GM18511 (cell line): ENCODE measurements at regions not wholly inside any gene's neighbourhood (a gene's known extent, or its start where the extent isn't known, plus 50 kb on each side); places are given as distances from the start of the nearest gene placed in this dataset.

Experiments
- ATAC-seq: cut with Tn5 transposase; IDR thresholded peaks from one replicate; pipeline ENCODE4 v1.9.1; 2021; ENCODE audit warnings: mild to moderate bottlenecking, moderate library complexity; ENCODE audit not compliant: unreplicated experiment

- ATAC-seq = no peak
Observed at GRCh38 chrX:68998716-68999115, 166.5 kb downstream of the PJA1 start.

DNA sequence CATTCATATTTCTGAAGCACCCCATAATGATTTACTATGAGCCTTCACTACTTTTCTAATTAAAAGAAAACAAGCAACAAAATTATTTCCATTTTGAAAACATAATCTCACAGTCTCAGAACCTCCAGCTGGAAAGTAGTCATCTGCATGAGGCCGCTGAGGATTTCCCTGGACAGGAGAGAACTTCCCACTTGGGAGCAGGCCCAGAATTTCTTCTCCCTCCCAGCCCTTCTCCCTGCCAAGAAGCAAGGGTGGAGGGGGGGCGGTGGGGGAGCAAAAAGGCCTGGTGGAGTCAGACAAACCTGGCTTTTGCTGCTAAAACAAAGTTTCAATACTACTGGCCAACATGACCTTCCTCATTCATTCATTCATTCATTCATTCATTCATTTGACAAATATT lies 167.3 kb downstream of the PJA1 start:
- ATAC-seq = no peak

- ATAC-seq = no peak
Observed at GRCh38 chrX:68997511-68997910, 167.7 kb downstream of the PJA1 start.

- no peak for ATAC-seq
Observed at GRCh38 chrX:68995780-68996551, 167.1 kb downstream of the EFNB1 start.

DNA sequence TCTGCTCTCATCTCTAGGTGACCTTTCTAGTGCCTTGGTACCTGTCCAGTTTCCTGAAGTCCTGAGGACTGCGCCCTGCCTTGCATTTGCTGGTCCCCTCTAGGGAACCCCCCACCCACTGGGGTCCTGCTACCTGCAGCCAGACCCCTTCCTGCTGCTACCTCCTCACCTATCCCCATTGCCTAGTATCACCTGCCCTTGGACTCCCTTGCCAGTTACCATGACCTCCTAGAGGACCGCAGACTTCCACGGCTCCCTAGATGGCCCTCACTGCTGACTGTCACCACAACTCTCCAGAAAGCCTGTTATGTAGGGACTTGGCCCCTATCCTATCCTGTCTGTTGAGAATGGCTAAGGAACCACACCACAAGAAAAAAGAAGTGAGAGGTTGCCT lies 166.6 kb downstream of the EFNB1 start:
- no peak for ATAC-seq

GRCh38 chrX:68994891-68995255 lies 166.1 kb downstream of the EFNB1 start:
- ATAC-seq = no peak

GRCh38 chrX:68994135-68994890 lies 165.5 kb downstream of the EFNB1 start:
- no peak for ATAC-seq

DNA sequence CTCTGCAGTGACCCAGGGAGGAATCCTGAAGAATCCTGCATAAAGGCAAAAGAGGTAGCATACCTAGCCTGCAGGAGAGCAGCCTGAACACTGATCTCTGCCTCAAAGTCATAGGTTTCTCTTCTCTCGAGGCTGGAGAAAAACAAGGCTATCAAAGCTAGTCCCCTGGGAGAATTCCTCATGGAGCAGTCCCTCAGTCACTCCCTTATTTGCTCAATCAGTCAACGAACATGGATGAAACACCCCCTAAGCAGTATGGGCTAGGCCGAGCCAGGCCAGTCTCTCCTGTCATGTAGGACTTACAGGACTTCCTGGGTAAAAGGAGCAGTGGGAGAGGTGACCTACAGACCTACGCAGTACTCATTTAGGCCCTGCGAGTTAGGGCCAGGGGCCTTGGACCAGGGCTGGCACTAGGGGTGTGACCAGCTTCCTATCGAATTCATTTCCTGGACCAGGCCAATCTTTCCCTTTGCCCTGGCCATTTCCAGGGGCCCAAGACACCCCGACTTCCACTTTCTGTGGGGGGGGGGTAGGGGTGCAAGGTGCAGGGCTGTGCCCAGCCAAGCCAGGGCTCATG lies 164.1 kb downstream of the EFNB1 start:
- no peak for ATAC-seq

DNA sequence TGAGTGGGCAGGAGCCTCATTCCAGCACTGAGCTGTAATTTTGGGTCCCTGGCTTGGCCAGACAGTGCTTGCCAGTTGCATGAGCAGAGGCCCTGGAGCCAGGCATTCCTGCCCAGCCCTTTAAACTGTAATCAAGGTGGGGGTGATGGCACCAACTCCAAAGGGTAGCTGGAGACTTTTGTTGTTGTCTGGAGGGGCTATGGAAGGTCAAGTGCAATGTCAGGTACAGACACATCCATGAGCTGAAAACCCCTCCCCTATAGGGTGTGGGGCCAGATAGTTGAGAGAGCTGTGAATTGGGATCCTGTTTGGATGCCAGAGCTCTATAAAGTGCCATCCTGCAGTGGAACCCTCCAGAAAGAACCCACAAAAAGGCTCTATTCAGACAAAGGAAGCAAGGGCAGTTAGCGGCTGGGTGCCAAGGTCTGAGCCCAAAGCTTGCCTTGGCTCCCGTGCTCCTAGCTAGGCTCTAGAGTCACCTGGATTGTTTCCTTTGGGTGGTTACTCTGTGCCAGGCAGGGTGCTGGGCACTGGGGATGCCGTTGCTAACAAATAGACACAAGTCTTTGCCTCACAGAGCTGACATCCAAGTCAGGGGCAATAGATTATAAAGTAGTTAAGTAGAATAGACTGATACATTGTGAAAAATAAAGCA lies 163.0 kb downstream of the EFNB1 start:
- no peak for ATAC-seq

- ATAC-seq = no peak
Observed at GRCh38 chrX:68990948-68991347, 162.1 kb downstream of the EFNB1 start.

DNA sequence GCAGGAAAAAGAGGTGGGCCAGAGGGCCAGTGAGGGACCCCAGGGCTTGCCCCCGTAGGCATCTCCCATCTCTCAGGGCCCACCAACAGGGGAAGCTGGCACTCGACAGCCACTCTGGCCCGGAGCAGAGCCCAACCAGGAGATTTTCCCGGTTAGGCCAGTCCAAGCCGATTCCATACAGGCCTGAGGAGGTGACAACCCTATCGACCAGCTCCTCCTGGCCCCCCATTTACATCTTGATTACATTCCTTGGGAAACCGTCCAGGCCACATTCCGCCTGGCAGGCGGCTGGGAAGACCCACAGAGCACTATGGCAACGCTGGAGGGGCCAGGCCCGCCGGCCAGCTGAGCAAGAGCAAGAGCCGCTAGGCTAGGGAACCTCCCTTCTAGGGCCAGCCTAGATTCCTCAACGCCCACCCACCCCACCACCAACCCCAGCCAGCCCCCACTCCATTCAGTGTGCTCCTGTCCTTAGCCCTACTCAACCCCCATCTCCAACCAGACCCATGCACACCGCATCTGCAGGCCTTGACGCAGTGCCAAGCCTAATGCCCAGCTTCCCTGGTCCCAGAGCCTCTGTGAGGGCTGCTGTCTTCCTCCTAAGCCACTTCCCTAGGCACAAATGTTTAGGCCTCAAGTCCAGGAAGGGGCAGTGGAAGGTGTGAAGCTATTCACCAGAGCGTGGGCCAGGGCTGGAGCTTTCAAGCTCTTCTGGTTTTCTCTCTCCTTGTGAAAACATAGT lies 161.2 kb downstream of the EFNB1 start:
- ATAC-seq = no peak

DNA sequence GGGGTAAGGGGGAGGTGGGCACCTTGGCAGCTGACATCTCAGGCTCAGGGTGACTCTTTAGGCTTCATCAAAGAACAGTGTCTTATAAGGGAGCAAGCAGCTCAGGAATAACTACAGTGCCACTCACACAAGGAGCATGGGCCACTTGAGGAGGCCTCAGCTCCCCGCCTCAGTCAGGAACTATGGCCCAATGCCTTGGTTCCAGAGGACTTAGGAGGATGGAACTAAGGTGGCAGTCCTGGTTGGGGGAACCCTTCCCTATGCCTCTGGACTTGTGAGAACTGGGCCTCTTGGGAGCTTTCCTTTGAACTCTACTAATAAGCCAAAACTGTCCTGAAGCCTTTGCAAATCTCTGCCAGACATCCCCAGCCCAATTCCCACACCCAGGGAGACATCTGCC lies 160.6 kb downstream of the EFNB1 start:
- no peak for ATAC-seq

GRCh38 chrX:68988865-68989264 lies 160.0 kb downstream of the EFNB1 start:
- ATAC-seq = no peak

- no peak for ATAC-seq
Observed at GRCh38 chrX:68985135-68985755, 156.4 kb downstream of the EFNB1 start.

DNA sequence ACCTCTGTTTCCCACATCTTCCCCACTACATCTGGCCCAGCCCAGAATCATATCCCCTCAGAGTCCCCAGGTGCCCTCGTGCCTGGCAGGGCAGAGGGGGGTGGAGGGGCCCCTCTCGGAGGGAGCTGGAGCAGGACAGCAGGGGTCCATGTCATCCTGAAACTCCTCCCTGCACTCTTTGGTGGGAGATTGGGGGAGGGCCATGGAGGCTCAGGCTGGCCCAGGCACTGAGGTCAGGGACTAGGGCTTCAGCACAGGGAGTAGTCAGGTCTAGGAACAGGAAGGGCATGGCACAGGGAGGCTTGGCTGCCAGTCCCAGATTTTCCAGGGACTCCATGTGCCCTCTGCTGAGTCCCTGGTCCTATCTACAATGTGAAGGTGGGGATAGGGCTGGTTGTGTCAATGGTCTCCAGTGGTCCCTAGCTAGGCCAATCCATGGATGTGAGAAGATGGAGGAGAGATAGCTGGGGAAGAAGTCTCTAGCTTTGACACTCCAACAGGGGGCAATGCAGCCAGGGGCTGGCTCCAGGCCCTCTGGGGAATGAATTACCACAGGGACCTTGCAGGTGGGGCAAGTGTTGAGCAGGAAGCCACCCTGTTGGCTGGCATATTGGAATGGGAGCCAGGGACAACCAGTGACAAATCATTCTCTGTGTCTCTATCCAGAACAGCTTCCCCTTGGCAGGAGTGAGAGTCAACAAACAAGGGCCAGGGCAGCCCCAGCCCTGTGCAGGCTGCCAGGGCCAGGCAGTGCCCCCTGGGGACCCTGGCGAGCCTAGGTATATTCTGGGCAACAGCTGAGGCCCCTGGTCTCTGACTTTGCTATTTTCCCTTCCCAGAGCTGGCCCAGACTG lies 154.4 kb downstream of the EFNB1 start:
- no peak for ATAC-seq

GRCh38 chrX:68982476-68982875 lies 153.7 kb downstream of the EFNB1 start:
- no peak for ATAC-seq

DNA sequence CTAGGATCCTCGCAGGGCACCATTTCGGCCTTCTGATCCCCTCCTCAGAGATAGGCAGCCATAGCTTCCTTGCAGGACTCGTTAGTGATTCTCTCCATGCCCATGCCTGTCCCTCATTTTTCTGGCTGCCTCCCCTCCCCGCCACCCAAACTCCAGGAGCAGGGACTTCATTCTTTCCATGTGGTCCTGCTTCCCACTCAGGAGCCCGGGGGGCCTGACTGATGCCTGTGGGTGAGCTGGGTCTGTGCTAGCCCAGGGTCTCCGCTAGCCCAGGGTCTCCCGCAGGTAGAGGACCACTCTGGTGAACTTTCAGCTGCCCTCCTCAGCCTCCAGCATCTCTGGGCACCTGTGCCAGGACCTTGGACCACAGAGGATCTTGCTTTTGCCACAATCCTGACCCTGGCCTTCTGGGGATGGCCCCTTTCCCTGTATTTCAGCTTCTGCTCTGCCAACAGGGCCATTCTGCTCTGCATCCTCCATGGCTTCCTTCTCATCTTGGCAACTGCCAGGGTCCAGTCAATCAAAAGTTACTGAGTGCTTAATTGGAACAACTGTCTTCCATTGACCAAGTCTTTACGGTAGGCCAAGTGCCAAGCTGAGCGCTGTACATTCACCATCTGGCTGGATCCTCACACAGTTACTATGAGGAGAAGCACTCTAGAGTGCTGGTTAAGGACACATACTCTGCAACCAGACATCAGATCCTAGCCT lies 152.2 kb downstream of the EFNB1 start:
- ATAC-seq = no peak

DNA sequence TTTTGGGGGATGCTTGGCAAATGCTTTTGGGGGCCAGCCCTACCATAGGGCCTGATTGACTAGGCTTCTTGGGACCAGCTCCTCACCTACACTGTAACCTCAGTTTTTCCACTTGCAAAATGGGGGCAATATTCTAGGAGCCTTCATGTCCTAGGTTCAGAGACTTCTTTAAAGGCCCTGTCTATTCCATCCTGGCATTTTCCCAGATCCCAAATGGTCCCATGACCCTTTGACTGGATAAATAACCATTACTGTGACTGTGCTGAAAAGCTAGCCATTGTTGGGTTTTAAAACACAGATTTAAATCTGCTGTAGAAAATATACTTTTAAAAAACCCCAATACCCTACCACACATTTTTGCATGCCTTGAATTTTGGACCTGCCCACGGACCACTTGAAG lies 149.8 kb downstream of the EFNB1 start:
- no peak for ATAC-seq

GRCh38 chrX:68978255-68978654 lies 149.4 kb downstream of the EFNB1 start:
- no peak for ATAC-seq
